B cell (primary cell): ENCODE measurements at regions not wholly inside any gene's neighbourhood (a gene's known extent, or its start where the extent isn't known, plus 50 kb on each side); places are given as distances from the start of the nearest gene placed in this dataset.

Experiments
- CTCF ChIP-seq: fragments of 200-600 bp; IDR thresholded peaks from one replicate; pipeline ENCODE4 v1.8.0; 2022; ENCODE audit warnings: antibody characterized with exemption, mild to moderate bottlenecking
- EZH2 ChIP-seq: IDR thresholded peaks from 2 replicates; pipeline ENCODE4 v1.6.1; 2012; ENCODE audit warnings: borderline replicate concordance, low read depth, mild to moderate bottlenecking, moderate library complexity, low read length; ENCODE audit not compliant: insufficient read depth, poor library complexity, severe bottlenecking

- no peak for TF ChIP-seq CTCF
- TF ChIP-seq EZH2 = no peak
Observed at GRCh38 chr7:67364441-67365017, 367.9 kb downstream of the TYW1 start.
